HG02763 (cell line): ENCODE measurements at regions not wholly inside any gene's neighbourhood (a gene's known extent, or its start where the extent isn't known, plus 50 kb on each side); places are given as distances from the start of the nearest gene placed in this dataset.

Experiments
- ATAC-seq: cut with Tn5 transposase; IDR thresholded peaks from one replicate; pipeline ENCODE4 v1.9.1; 2021; ENCODE audit warnings: mild to moderate bottlenecking, moderate library complexity; ENCODE audit not compliant: unreplicated experiment

GRCh38 chr9:79885093-79885857 is 313.5 kb downstream of the TLE4 start:
- ATAC-seq: no peak

GRCh38 chr9:79884546-79884945 is 312.8 kb downstream of the TLE4 start:
- ATAC-seq: no peak

- ATAC-seq: peak; percentile 53
These were observed 311.4 kb downstream of the TLE4 start for GRCh38 chr9:79883073-79883645.

- ATAC-seq: peak; percentile 48
These were observed 308.9 kb downstream of the TLE4 start for GRCh38 chr9:79880626-79881025.

GRCh38 chr9:79877943-79878602 is 306.3 kb downstream of the TLE4 start:
- ATAC-seq: no peak

GRCh38 chr9:79868567-79869189 is 296.9 kb downstream of the TLE4 start:
- ATAC-seq: peak; percentile 65

- no peak for ATAC-seq
These were observed 291.4 kb downstream of the TLE4 start for GRCh38 chr9:79862921-79863890.

- ATAC-seq: no peak
These were observed 286.7 kb downstream of the TLE4 start for GRCh38 chr9:79858508-79858907.

GRCh38 chr9:79857188-79857587 is 285.4 kb downstream of the TLE4 start:
- no peak for ATAC-seq

- ATAC-seq: no peak
These were observed 275.3 kb downstream of the TLE4 start for GRCh38 chr9:79847074-79847473.

GRCh38 chr9:79829566-79830302 is 258.0 kb downstream of the TLE4 start:
- ATAC-seq: no peak

- ATAC-seq: peak; percentile 99
These were observed 252.5 kb downstream of the TLE4 start for GRCh38 chr9:79824265-79824664.

- ATAC-seq: peak; percentile 88
These were observed 245.8 kb downstream of the TLE4 start for GRCh38 chr9:79817438-79818004.

- ATAC-seq: no peak
These were observed 241.5 kb downstream of the TLE4 start for GRCh38 chr9:79813258-79813638.

- ATAC-seq: peak; percentile 75
These were observed 240.9 kb downstream of the TLE4 start for GRCh38 chr9:79812507-79813257.

GRCh38 chr9:79812099-79812498 is 240.3 kb downstream of the TLE4 start:
- ATAC-seq: peak; percentile 22

GRCh38 chr9:79809931-79810330 is 238.2 kb downstream of the TLE4 start:
- no peak for ATAC-seq

GRCh38 chr9:79809316-79809876 is 237.6 kb downstream of the TLE4 start:
- no peak for ATAC-seq
